HG02938 (cell line): ENCODE measurements at regions not wholly inside any gene's neighbourhood (a gene's known extent, or its start where the extent isn't known, plus 50 kb on each side); places are given as distances from the start of the nearest gene placed in this dataset.

ENCODE experiments used
- ATAC-seq: cut with Tn5 transposase; IDR thresholded peaks from one replicate; pipeline ENCODE4 v1.9.1; 2021; ENCODE audit warnings: mild to moderate bottlenecking, moderate library complexity; ENCODE audit not compliant: unreplicated experiment

GRCh38 chr12:126337556-126338441 is 1272.6 kb downstream of the AACS start:
- ATAC-seq, result no peak

DNA sequence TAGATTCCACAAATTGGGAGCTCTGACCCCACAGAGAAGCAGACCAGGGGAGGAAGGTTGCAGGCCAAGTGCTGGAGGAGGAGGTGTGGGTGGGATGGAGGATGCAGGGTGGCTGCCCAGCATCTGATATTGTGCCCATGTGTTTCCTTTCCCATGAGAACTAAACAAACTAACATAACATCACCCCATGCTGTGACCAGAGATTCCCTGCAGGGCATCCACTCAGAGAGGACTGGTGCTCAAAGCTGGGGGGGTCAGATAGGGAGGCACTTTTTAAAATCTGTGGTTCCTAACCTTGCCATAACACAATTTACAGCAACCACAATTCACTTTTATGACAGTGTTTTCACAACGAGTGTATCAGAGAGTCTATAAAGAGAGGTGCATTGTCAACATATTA is 1277.6 kb downstream of the AACS start:
- ATAC-seq, result no peak

DNA sequence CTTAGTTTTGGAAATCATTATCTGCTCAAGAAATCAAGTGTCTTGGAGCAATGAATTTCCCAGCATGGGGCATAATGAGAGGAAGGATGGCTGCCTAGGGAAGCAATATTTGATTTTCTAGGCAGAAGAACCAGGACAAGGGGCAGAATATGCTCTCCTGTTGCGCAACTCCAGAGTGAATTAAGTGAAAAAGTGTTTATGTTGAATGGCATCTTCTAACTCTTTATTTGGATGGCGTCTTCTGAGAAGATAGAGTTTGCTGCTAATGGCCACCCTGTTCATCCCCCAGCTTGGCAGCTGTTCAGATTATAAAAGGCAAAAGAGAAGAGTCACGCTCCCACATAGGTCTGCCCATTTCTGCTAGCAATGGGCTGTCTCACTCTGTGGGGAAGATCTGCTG is 1278.1 kb downstream of the AACS start:
- no peak for ATAC-seq

DNA sequence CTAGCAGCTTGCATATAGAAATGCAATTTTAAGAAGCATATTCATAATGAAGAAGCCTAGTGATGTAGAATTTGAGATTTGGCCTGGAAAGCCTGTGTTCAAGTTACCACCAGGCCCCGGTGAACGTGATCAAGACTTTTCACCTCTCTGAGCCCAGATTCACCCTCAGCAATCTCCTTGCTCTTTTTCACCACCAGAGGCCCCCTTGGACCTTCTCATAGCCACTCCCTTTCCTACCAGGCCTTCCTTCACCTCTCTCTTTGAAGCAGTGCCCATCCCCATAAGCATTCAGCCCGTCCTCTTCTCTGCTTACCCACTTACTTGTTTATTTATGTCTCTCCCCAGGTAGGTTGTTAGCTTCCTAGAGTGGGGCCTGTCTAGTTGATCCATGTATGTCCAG is 1280.9 kb downstream of the AACS start:
- ATAC-seq, result no peak

GRCh38 chr12:126347421-126347820 is 1282.2 kb downstream of the AACS start:
- no peak for ATAC-seq

DNA sequence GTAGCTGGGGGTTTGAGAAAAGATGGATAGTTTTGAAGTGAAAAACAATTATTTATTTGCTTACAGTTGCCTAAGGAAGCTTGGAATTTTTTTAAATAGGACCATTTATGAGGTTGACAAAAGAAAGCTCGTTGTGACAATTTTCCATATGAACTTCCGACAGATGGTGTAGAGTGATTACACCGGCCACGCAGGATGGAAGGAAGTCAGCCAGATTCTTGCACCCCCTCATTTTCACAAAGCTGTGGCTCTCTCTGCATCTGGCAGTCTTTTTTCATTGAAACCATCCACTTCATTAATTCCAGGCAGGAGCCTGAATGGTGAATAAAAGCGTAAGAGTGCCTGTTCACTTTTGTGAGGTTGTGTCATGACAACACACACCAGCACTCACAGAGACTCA is 1284.1 kb downstream of the AACS start:
- no peak for ATAC-seq

- ATAC-seq, result no peak
Measured at GRCh38 chr12:126353604-126354003, 1288.4 kb downstream of the AACS start.

- ATAC-seq, result no peak
Measured at GRCh38 chr12:126354633-126355032, 1289.4 kb downstream of the AACS start.

DNA sequence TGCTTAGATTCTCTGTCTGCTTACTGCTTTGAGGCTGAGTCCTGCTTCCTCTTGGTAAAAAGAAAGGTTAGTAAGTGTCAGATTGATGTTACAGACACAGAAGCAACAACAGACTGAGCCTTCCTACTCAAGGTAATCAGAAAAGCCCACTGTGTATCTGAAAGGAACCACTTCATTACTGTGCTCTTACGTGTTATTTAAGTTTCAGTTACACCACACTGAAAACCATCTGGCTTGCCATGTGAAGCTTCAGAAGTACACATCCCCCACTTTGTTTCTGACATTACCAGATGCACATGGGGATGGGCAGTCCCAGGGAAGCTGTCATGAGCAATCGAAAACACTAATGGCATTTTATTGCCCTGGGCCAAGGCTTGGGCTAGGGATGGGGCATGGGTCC is 1290.1 kb downstream of the AACS start:
- no peak for ATAC-seq

- no peak for ATAC-seq
Measured at GRCh38 chr12:126358806-126359205, 1293.6 kb downstream of the AACS start.

GRCh38 chr12:126359216-126359615 is 1294.0 kb downstream of the AACS start:
- no peak for ATAC-seq

GRCh38 chr12:126361804-126362203 is 1296.6 kb downstream of the AACS start:
- no peak for ATAC-seq

GRCh38 chr12:126362493-126362892 is 1297.3 kb downstream of the AACS start:
- no peak for ATAC-seq

DNA sequence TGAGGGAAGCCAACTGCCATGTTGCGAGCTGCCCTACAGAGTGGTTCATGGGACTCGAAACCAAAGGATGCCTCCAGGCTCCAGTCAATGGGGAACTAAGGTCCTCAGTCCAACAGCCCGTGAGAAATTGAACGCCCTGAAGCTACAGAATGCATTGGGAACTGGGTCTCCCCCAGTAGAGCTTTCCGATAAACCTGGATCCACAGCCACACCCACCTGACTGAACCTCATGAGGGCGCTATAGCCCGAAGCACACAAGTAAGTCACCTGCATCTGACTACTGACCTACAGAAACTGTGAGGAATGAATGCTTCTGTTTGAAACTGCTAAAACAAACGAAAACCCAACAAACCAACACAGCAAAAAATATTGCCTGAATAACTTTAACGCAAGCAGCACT is 1297.7 kb downstream of the AACS start:
- ATAC-seq, result no peak

DNA sequence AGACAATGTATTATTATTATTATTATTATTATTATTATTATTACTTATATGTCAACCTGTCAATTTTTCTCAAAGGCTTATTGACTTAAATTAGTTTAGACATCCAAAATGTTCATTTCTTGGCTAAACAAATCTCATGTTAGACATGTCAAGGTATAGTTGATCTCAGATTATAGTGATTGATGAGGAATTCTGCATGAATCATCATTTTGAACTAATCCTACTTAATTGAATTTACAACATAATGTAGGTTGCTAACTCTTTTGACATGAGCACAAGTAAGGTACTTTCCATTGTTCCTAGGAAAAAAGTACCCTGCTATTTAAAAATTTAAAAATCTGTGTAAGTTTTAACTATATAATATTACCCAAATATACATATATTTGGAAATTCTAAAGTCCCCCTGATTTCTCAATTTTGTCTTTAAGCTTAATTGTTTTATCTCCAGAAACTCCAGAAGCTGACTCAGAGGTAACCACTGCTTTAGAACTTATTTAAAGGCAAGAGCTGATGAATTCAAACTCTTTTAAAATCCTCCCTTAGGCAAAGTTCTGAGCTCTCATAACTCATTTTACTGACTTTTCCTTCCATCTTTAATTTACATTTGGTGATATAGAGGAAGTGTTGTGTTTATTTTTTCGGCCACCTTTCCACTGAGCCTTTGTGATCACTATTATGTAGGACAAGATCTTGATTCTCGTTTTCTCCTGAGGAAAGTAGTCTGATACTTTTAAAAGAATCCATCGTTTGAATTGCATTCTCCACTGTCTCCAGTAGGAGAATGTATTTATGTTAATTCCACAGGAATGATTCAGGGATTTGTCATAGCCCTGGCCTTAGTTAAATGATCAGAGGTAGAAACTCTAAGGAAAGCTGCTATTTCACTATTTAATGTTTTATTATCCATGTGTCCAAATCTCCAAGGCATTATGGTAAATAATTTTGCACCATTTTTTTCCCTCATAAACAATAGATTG is 1304.5 kb downstream of the AACS start:
- ATAC-seq, result no peak

- no peak for ATAC-seq
Measured at GRCh38 chr12:126383506-126383905, 1318.3 kb downstream of the AACS start.

DNA sequence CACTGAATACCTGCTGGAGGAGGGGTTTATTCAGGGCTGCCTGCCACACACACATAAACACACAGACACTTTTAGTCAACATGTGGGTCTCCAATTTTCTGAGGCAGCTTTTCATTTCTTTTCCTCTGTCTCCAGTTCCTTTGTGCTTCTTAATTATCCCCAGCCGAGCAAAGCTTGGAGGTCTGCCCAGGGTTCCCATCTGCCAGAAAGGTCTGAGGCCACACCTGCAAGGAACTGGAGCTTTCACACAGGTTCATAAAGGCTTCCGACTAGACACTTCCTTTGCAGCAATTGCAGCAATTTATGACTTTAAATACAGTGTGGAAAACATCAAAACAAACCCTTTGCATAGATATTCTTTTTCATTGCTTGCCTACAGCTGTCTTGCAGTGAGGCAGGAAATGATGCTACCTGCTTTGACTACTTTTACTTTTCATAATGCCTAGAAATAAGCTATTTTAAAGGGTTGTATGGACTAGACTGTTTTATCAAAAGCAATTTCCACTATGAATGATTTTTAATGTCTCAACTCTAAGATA is 1318.9 kb downstream of the AACS start:
- no peak for ATAC-seq

DNA sequence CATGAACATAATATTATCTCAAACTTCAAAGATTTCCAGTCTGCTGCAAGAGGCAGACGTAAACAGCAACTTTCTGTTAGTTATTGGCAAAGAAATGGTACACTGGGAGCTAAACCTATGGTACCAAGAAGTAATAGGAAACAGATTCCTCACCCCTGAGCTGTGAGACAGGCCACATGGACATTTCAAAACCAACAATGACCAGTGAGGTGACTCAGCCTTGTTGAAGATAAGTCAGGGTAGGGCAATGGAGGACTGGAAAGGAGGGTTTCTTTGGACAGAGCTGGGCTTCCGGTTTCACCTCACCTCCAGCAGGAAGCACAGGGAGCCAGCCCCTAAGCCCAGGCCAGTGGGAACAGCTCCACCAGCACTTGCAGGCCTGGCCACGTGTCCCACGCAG is 1320.5 kb downstream of the AACS start:
- no peak for ATAC-seq

DNA sequence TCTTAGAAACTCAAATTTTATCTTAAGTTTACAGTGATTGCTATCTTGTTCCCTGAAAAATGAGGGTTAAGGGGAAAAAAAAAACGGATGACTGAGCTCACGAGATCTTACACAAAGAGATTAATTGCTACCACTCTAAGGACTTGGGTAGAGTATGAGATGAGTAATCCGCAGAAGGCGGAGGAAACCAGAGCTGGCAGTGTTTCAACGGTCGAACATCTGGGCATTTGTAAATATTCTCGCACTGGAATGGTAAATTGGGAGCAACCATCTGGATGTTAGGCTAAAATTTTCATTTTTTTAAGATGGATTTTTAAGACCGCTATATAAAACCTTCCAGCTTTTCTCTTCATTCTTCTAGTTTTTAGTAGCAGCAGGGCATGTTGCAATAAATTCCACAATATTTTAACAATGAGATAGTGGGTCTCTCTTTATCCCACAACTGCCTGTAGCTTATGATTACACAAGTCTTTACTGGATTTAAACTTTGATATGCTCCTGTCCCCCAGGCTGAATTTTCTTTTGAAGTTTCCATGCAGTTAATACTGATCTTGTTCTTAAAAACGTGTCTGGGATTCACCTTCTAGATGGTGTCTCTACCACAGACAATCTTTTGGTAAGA is 1324.1 kb downstream of the AACS start:
- no peak for ATAC-seq

- no peak for ATAC-seq
Measured at GRCh38 chr12:126389961-126390360, 1324.7 kb downstream of the AACS start.

- ATAC-seq, result no peak
Measured at GRCh38 chr12:126390969-126391566, 1325.8 kb downstream of the AACS start.
